ENCODE measurements at regions not wholly inside any gene's neighbourhood (a gene's known extent, or its start where the extent isn't known, plus 50 kb on each side); places are given as distances from the start of the nearest gene placed in this dataset.

DNA sequence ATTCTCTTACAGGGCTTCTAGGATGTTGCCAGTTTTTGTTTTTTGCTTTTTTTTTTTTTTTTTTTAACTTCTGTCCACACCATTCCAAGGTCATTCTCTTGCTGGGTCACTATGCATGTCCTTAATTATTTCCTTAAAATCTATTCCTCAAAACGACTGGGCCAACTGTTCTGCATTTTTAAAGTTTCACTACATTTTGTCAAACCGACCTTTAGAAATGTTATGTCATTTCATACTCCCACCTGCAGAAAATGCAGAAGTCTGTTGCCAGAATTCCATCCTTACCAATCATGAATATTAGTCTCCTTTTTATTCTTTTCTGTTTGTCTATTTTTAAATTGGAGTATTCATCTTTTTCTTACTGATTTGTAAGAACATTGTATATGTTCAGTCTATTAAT is 295.5 kb downstream of the ZSWIM6 start:
- H3K9me3 ChIP-seq (ENCODE audit: control insufficient read depth, insufficient read depth, low read length) = no peaks in the 10 kb centered on the region
- H3K36me3 ChIP-seq (ENCODE audit: insufficient read depth, low read length) = no peaks in the 10 kb centered on the region
- H3K4me1 ChIP-seq (ENCODE audit: insufficient read depth, low read length) = peaks cover 12% of the 10 kb centered on the region
- no peak overlapping the region for H3K9ac ChIP-seq (ENCODE audit: low read depth, low read length)

- H3K9me3 ChIP-seq (ENCODE audit: control insufficient read depth, insufficient read depth, low read length) = no peaks in the 10 kb centered on the region
- H3K36me3 ChIP-seq (ENCODE audit: insufficient read depth, low read length) = no peaks in the 10 kb centered on the region
- peaks cover 12% of the 10 kb centered on the region for H3K4me1 ChIP-seq (ENCODE audit: insufficient read depth, low read length)
- H3K9ac ChIP-seq (ENCODE audit: low read depth, low read length) = no peak overlapping the region
Observed at GRCh38 chr5:61630908-61631307, 298.9 kb downstream of the ZSWIM6 start.

GRCh38 chr5:61631438-61631941 is 299.4 kb downstream of the ZSWIM6 start:
- Histone ChIP-seq H3K36me3 (ENCODE audit: insufficient read depth, low read length) (no peaks in the 10 kb centered on the region), H3K9me3 (ENCODE audit: control insufficient read depth, insufficient read depth, low read length) (0 out of 2 replicates have a peak, but pooled peaks cover 1% of the 10 kb centered on the region), H3K4me1 (ENCODE audit: insufficient read depth, low read length) (peaks cover 12% of the 10 kb centered on the region), H3K9ac (ENCODE audit: low read depth, low read length) (no peak overlapping the region)

GRCh38 chr5:61632064-61632463 is 300.0 kb downstream of the ZSWIM6 start:
- Histone ChIP-seq H3K4me1 (ENCODE audit: insufficient read depth, low read length) (peaks cover 13% of the 10 kb centered on the region), H3K9ac (ENCODE audit: low read depth, low read length) (no peak overlapping the region), H3K9me3 (ENCODE audit: control insufficient read depth, insufficient read depth, low read length) (0 out of 2 replicates have a peak, but pooled peaks cover 2% of the 10 kb centered on the region), H3K36me3 (ENCODE audit: insufficient read depth, low read length) (no peaks in the 10 kb centered on the region)

DNA sequence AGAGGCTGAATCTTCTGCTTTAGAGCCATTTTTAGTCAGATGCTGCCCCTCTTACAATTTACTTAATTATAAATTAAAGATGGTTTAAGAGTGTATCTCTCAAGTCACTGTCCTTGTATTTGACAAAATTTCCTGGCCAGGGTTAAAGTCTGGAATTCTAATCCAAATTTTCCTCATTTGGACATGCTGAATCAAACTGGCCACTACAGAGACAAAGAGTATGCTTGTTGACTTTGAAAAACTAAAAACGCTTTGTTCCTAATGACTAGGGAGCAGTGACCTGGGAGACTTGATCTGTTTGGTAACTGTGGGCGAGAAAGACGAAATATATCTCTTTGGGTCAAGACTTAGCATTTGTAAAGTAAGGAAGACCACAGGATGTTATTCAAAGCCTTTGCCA is 303.2 kb downstream of the ZSWIM6 start:
- H3K9me3 ChIP-seq (ENCODE audit: control insufficient read depth, insufficient read depth, low read length) = 0 out of 2 replicates have a peak, but pooled peaks cover 2% of the 10 kb centered on the region
- H3K36me3 ChIP-seq (ENCODE audit: insufficient read depth, low read length) = no peaks in the 10 kb centered on the region
- no peak overlapping the region for H3K9ac ChIP-seq (ENCODE audit: low read depth, low read length)
- H3K4me1 ChIP-seq (ENCODE audit: insufficient read depth, low read length) = peaks cover 22% of the 10 kb centered on the region

GRCh38 chr5:61637566-61637965 is 305.5 kb downstream of the ZSWIM6 start:
- Histone ChIP-seq H3K9ac (ENCODE audit: low read depth, low read length) (no peak overlapping the region), H3K36me3 (ENCODE audit: insufficient read depth, low read length) (no peaks in the 10 kb centered on the region), H3K9me3 (ENCODE audit: control insufficient read depth, insufficient read depth, low read length) (0 out of 2 replicates have a peak, but pooled peaks cover 2% of the 10 kb centered on the region), H3K4me1 (ENCODE audit: insufficient read depth, low read length) (peaks cover 10% of the 10 kb centered on the region)

GRCh38 chr5:61638476-61638875 is 306.4 kb downstream of the ZSWIM6 start:
- Histone ChIP-seq H3K36me3 (ENCODE audit: insufficient read depth, low read length) (no peaks in the 10 kb centered on the region), H3K9ac (ENCODE audit: low read depth, low read length) (no peak overlapping the region), H3K9me3 (ENCODE audit: control insufficient read depth, insufficient read depth, low read length) (0 out of 2 replicates have a peak, but pooled peaks cover 2% of the 10 kb centered on the region), H3K4me1 (ENCODE audit: insufficient read depth, low read length) (peaks cover 10% of the 10 kb centered on the region)

DNA sequence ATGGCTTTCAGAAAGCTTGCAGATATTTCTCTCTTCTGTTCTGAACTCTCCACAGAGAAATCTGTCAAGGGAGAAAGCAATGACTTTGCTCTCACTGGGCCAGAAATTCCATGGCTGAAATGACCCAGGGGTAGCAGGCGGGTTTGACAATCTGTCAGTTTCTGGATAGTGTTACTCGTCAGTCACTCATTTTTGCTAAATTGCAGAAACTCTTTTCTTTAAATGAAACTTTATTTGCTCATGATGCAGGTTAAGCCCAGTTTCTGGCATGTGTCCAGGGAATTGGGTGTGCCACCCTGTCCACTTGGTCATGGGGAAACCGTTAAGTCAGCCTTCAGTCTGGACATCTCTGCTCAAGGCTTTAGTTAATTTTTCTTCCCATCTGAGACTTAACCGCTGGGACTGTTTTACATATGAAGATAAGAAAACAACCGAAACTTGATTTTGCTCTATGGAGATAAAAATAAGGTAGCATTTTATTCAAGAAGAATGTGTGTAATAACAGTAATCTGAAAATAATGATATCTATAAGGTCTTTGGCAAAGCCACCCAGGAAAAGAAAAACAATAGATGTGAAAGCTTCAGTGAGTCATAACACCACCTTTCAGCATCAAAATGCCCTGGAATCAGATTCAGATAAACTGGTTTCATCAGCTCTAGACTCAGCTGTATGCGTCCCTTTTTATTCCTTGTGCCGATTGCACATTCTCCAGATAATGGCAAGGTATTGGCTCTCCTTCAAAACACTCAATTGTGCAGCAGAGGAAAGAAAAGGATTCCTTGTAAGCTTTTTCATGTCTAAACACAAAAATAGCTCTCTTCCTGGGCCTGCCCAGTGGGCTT is 308.3 kb downstream of the ZSWIM6 start:
- H3K36me3 ChIP-seq (ENCODE audit: insufficient read depth, low read length) = no peaks in the 10 kb centered on the region
- H3K4me1 ChIP-seq (ENCODE audit: insufficient read depth, low read length) = peaks cover 10% of the 10 kb centered on the region
- no peak overlapping the region for H3K9ac ChIP-seq (ENCODE audit: low read depth, low read length)
- H3K9me3 ChIP-seq (ENCODE audit: control insufficient read depth, insufficient read depth, low read length) = 0 out of 2 replicates have a peak, but pooled peaks cover 2% of the 10 kb centered on the region

DNA sequence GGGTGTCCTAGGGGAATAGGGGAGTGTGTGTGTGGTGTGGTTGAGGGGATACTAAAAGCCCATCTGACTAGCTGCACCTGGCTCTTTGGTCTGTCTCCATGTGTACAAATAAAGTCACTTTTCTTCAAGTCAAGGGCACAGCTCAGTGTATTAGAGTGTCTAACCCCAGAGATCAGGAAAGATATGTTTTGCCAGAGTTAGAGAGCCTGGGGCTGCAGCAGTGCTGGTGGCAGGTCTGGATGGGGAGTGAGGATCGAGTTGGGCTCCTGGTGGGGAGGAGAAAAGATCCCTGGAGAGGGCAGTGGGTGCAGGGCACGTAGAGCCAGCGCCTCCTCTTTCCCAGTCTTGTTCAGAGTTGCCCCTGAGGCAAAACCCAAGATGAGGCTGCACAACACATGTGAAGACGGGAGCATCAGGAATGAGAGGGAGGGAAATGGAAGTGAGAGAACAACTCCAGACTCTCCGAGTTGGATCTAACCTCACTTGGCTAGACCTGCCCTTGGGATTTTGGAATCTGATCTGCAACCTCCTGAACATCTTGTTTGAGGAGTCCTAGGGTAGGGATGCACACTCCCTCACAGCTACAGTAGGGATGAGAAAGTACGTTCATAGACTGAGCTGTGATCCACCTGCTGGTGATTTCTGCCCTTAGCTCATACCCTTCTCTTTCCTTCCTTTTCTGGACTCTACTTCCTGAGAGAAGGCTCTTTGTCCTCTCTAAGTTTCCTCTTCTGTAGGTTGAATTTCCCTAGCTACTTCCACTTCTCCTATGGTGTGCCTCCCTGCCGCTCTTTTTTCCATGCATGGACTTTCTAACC is 309.9 kb downstream of the ZSWIM6 start:
- Histone ChIP-seq H3K4me1 (ENCODE audit: insufficient read depth, low read length) (peaks cover 10% of the 10 kb centered on the region), H3K9ac (ENCODE audit: low read depth, low read length) (no peak overlapping the region), H3K36me3 (ENCODE audit: insufficient read depth, low read length) (no peaks in the 10 kb centered on the region), H3K9me3 (ENCODE audit: control insufficient read depth, insufficient read depth, low read length) (no peaks in the 10 kb centered on the region; the same call in 1 of the 2 replicates)

DNA sequence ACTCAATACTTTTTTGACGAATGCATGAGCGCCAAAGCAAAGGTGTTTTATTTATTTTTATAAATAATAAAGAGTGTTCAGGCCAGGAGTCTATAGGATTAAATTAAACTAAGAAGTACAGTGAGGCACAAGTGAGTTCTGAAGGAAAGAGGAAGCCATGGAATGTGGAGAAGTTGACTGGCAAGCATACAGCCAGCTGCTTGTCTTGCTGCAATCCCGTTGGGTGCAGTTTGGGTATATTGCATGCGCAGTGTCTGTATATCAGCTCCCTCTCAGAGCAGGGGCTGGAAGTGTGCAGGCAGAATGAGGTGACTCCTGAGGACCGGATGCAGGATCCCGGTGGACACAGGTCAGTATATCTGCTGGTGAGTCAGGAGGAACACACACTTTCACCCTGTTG is 315.6 kb downstream of the ZSWIM6 start:
- Histone ChIP-seq H3K9me3 (ENCODE audit: control insufficient read depth, insufficient read depth, low read length) (no peaks in the 10 kb centered on the region; the same call in 1 of the 2 replicates), H3K36me3 (ENCODE audit: insufficient read depth, low read length) (no peaks in the 10 kb centered on the region), H3K9ac (ENCODE audit: low read depth, low read length) (no peak overlapping the region), H3K4me1 (ENCODE audit: insufficient read depth, low read length) (no peaks in the 10 kb centered on the region)

GRCh38 chr5:61649231-61649630 is 317.2 kb downstream of the ZSWIM6 start:
- no peaks in the 10 kb centered on the region; the same call in 1 of the 2 replicates for H3K9me3 ChIP-seq (ENCODE audit: control insufficient read depth, insufficient read depth, low read length)
- no peaks in the 10 kb centered on the region for H3K36me3 ChIP-seq (ENCODE audit: insufficient read depth, low read length)
- H3K4me1 ChIP-seq (ENCODE audit: insufficient read depth, low read length) = no peaks in the 10 kb centered on the region
- no peak overlapping the region for H3K9ac ChIP-seq (ENCODE audit: low read depth, low read length)

- no peaks in the 10 kb centered on the region for H3K4me1 ChIP-seq (ENCODE audit: insufficient read depth, low read length)
- H3K9me3 ChIP-seq (ENCODE audit: control insufficient read depth, insufficient read depth, low read length) = no peaks in the 10 kb centered on the region; the same call in 1 of the 2 replicates
- no peaks in the 10 kb centered on the region for H3K36me3 ChIP-seq (ENCODE audit: insufficient read depth, low read length)
- H3K9ac ChIP-seq (ENCODE audit: low read depth, low read length) = no peak overlapping the region
Observed at GRCh38 chr5:61649971-61650370, 317.9 kb downstream of the ZSWIM6 start.

- Histone ChIP-seq H3K4me1 (ENCODE audit: insufficient read depth, low read length) (no peaks in the 10 kb centered on the region), H3K36me3 (ENCODE audit: insufficient read depth, low read length) (no peaks in the 10 kb centered on the region), H3K9me3 (ENCODE audit: control insufficient read depth, insufficient read depth, low read length) (no peaks in the 10 kb centered on the region; the same call in 1 of the 2 replicates), H3K9ac (ENCODE audit: low read depth, low read length) (no peak overlapping the region)
Observed at GRCh38 chr5:61650661-61651060, 318.6 kb downstream of the ZSWIM6 start.

GRCh38 chr5:61651195-61651594 is 319.1 kb downstream of the ZSWIM6 start:
- Histone ChIP-seq H3K4me1 (ENCODE audit: insufficient read depth, low read length) (no peaks in the 10 kb centered on the region), H3K36me3 (ENCODE audit: insufficient read depth, low read length) (no peaks in the 10 kb centered on the region), H3K9me3 (ENCODE audit: control insufficient read depth, insufficient read depth, low read length) (no peaks in the 10 kb centered on the region; the same call in 1 of the 2 replicates), H3K9ac (ENCODE audit: low read depth, low read length) (no peak overlapping the region)
